Renal cortical epithelial cell (primary cell): ENCODE measurements at regions not wholly inside any gene's neighbourhood (a gene's known extent, or its start where the extent isn't known, plus 50 kb on each side); places are given as distances from the start of the nearest gene placed in this dataset.

Experiments used
- DNase-seq: peaks from one replicate; pipeline ENCODE4 v3.0.0-alpha.2; 2011; ENCODE audit warnings: low read depth

- DNase-seq, result peak; percentile 81
Observed at GRCh38 chr6:45830441-45831139, 185.1 kb downstream of the CLIC5 start.

GRCh38 chr6:45829873-45830272 is 185.8 kb downstream of the CLIC5 start:
- no peak for DNase-seq

GRCh38 chr6:45827952-45828530 is 187.6 kb downstream of the CLIC5 start:
- no peak for DNase-seq

GRCh38 chr6:45822873-45823272 is 192.8 kb downstream of the CLIC5 start:
- no peak for DNase-seq

GRCh38 chr6:45822246-45822812 is 193.3 kb downstream of the CLIC5 start:
- DNase-seq, result no peak

- peak; percentile 54 for DNase-seq
Observed at GRCh38 chr6:45818655-45819054, 197.0 kb downstream of the CLIC5 start.

- DNase-seq, result no peak
Observed at GRCh38 chr6:45816674-45817297, 198.9 kb downstream of the CLIC5 start.

GRCh38 chr6:45815466-45816125 is 200.1 kb downstream of the CLIC5 start:
- DNase-seq, result no peak

GRCh38 chr6:45814772-45815171 is 200.9 kb downstream of the CLIC5 start:
- no peak for DNase-seq

- no peak for DNase-seq
Observed at GRCh38 chr6:45813943-45814342, 201.7 kb downstream of the CLIC5 start.

GRCh38 chr6:45812922-45813321 is 202.7 kb downstream of the CLIC5 start:
- no peak for DNase-seq

GRCh38 chr6:45808917-45809316 is 206.7 kb downstream of the CLIC5 start:
- DNase-seq, result no peak

- no peak for DNase-seq
Observed at GRCh38 chr6:45808042-45808645, 207.5 kb downstream of the CLIC5 start.

- DNase-seq, result no peak
Observed at GRCh38 chr6:45807311-45808041, 208.2 kb downstream of the CLIC5 start.

GRCh38 chr6:45806172-45806571 is 209.5 kb downstream of the CLIC5 start:
- no peak for DNase-seq

GRCh38 chr6:45803071-45803470 is 212.6 kb downstream of the CLIC5 start:
- no peak for DNase-seq

GRCh38 chr6:45801471-45802289 is 214.0 kb downstream of the CLIC5 start:
- no peak for DNase-seq

- DNase-seq, result no peak
Observed at GRCh38 chr6:45800911-45801310, 214.7 kb downstream of the CLIC5 start.

- no peak for DNase-seq
Observed at GRCh38 chr6:45795678-45796077, 220.0 kb downstream of the CLIC5 start.

- DNase-seq, result no peak
Observed at GRCh38 chr6:45794465-45794864, 221.2 kb downstream of the CLIC5 start.
